ENCODE measurements at regions not wholly inside any gene's neighbourhood (a gene's known extent, or its start where the extent isn't known, plus 50 kb on each side); places are given as distances from the start of the nearest gene placed in this dataset.

- no peak for DNase-seq (ENCODE audit: extremely low read depth, low read depth)
- TF ChIP-seq CTCF (IDR thresholded peaks at IDR 0.05; ENCODE audit: low read depth, low read length): no peak
Measured at GRCh38 chr9:80707120-80707519, 982.2 kb downstream of the TLE1 start.

GRCh38 chr9:80701061-80701460, 988.3 kb downstream of the TLE1 start:
- DNase-seq (ENCODE audit: extremely low read depth, low read depth): no peak
- no peak for TF ChIP-seq CTCF (IDR thresholded peaks at IDR 0.05; ENCODE audit: low read depth, low read length)

- TF ChIP-seq CTCF (IDR thresholded peaks at IDR 0.05; ENCODE audit: low read depth, low read length): no peak
- DNase-seq (ENCODE audit: extremely low read depth, low read depth): peak; percentile 23
Measured at GRCh38 chr9:80699511-80699998, 989.8 kb downstream of the TLE1 start.

GRCh38 chr9:80698725-80699410, 990.5 kb downstream of the TLE1 start:
- TF ChIP-seq CTCF (IDR thresholded peaks at IDR 0.05; ENCODE audit: low read depth, low read length): no peak; the same call in none of the 2 replicates

GRCh38 chr9:80692751-80693150, 996.6 kb downstream of the TLE1 start:
- TF ChIP-seq CTCF (IDR thresholded peaks at IDR 0.05; ENCODE audit: low read depth, low read length): no peak
- DNase-seq (ENCODE audit: extremely low read depth, low read depth): no peak

More at GRCh38 chr9:80698725-80699410, 990.5 kb downstream of the TLE1 start:
- DNase-seq (ENCODE audit: extremely low read depth, low read depth): no peak

GRCh38 chr9:80691229-80691628, 998.1 kb downstream of the TLE1 start:
- no peak for DNase-seq (ENCODE audit: extremely low read depth, low read depth)

More at GRCh38 chr9:80691229-80691628, 998.1 kb downstream of the TLE1 start:
- no peak for TF ChIP-seq CTCF (IDR thresholded peaks at IDR 0.05; ENCODE audit: low read depth, low read length)

Measured in AG09319 (cell line).